ENCODE measurements at regions not wholly inside any gene's neighbourhood (a gene's known extent, or its start where the extent isn't known, plus 50 kb on each side); places are given as distances from the start of the nearest gene placed in this dataset.

- no peak overlapping the region for H3K27ac ChIP-seq (ENCODE audit: low read depth)
- H3K9me3 Mint-ChIP-seq: no peaks in the 10 kb centered on the region
- H3F3A ChIP-seq (replicated peaks; ENCODE audit: low read depth): no peaks in the 10 kb centered on the region
- H3K27ac Mint-ChIP-seq: no peak overlapping the region; the same call in 1 of the 2 replicates
- no peaks in the 10 kb centered on the region for H3K36me3 ChIP-seq (ENCODE audit: insufficient read depth)
- peaks cover 11% of the 10 kb centered on the region for H3K4me1 ChIP-seq (ENCODE audit: insufficient read depth)
- H3K79me2 ChIP-seq (replicated peaks; ENCODE audit: insufficient read depth): no peaks in the 10 kb centered on the region
- no peaks in the 10 kb centered on the region for H3K27me3 ChIP-seq (ENCODE audit: insufficient read depth)
- H3K4me3 Mint-ChIP-seq: no peak overlapping the region
- no peaks in the 10 kb centered on the region for H4K20me1 ChIP-seq (replicated peaks; ENCODE audit: insufficient read depth)
- TF ChIP-seq REST (IDR thresholded peaks at IDR 0.05; ENCODE audit: unreplicated experiment): no peak
- no peak overlapping the region for H3K4me2 ChIP-seq
- no peaks in the 10 kb centered on the region for H3K36me3 Mint-ChIP-seq (ENCODE audit: low read depth)
- peaks cover 19% of the 10 kb centered on the region for H3K4me1 Mint-ChIP-seq
- DNase-seq (ENCODE audit: low spot score) (peak; percentile 8), ATAC-seq (no peak)
- no peak overlapping the region for H2AFZ ChIP-seq
- peaks cover 14% of the 10 kb centered on the region for H3K9me2 ChIP-seq (ENCODE audit: insufficient read depth)
- H3K27me3 Mint-ChIP-seq (ENCODE audit: insufficient read depth, low read depth, poor library complexity): peaks cover 3% of the 10 kb centered on the region
- H3K4me3 ChIP-seq: no peak overlapping the region
These were observed 478.7 kb upstream of the POU3F3 start for GRCh38 chr2:104375206-104375605.

- H3K9me2 ChIP-seq (ENCODE audit: insufficient read depth): peaks cover 14% of the 10 kb centered on the region
- H3K4me3 ChIP-seq: peak overlapping the region; percentile 44
- peak overlapping the region; percentile 30; the same call in 1 of the 2 replicates for H3K27ac Mint-ChIP-seq
- no peaks in the 10 kb centered on the region for H4K20me1 ChIP-seq (replicated peaks; ENCODE audit: insufficient read depth)
- no peaks in the 10 kb centered on the region for H3K79me2 ChIP-seq (replicated peaks; ENCODE audit: insufficient read depth)
- H3K27me3 ChIP-seq (ENCODE audit: insufficient read depth): no peaks in the 10 kb centered on the region
- H3K36me3 ChIP-seq (ENCODE audit: insufficient read depth): no peaks in the 10 kb centered on the region
- no peaks in the 10 kb centered on the region for H3F3A ChIP-seq (replicated peaks; ENCODE audit: low read depth)
- H3K4me1 ChIP-seq (ENCODE audit: insufficient read depth): peaks cover 4% of the 10 kb centered on the region; the same call in 1 of the 2 replicates
- no peak overlapping the region for H3K27ac ChIP-seq (ENCODE audit: low read depth)
- TF ChIP-seq ZNF331 (CRISPR knock-in tag; IDR thresholded peaks at IDR 0.05; ENCODE audit: low read depth) (no peak), ETS1 (IDR thresholded peaks at IDR 0.05) (peak; percentile 53; the same call in 1 of the 2 replicates), POLR2AphosphoS5 (IDR thresholded peaks at IDR 0.05; ENCODE audit: low read depth) (0 out of 2 replicates have a peak, but pooled peaks have one; percentile 28)
- peaks cover 3% of the 10 kb centered on the region for H3K27me3 Mint-ChIP-seq (ENCODE audit: insufficient read depth, low read depth, poor library complexity)
- H2AFZ ChIP-seq: peak overlapping the region; percentile 93
- DNase-seq (ENCODE audit: low spot score) (peak; percentile 75), ATAC-seq (peak; percentile 98)
- H3K4me3 Mint-ChIP-seq: peak overlapping the region; percentile 70
- H3K4me2 ChIP-seq: peak overlapping the region; percentile 65
- no peaks in the 10 kb centered on the region for H3K9me3 Mint-ChIP-seq
- H3K36me3 Mint-ChIP-seq (ENCODE audit: low read depth): no peaks in the 10 kb centered on the region
- H3K4me1 Mint-ChIP-seq: peaks cover 10% of the 10 kb centered on the region
These were observed 475.0 kb upstream of the POU3F3 start for GRCh38 chr2:104378853-104379374.

GRCh38 chr2:104384961-104385360, 469.0 kb upstream of the POU3F3 start:
- no peak overlapping the region for H3K4me3 ChIP-seq
- no peak for ATAC-seq
- H3K27ac Mint-ChIP-seq: no peak overlapping the region; the same call in 1 of the 2 replicates
- H3K4me3 Mint-ChIP-seq: no peak overlapping the region
- peaks cover 3% of the 10 kb centered on the region; the same call in 2 of the 3 replicates for H3K9me3 Mint-ChIP-seq
- no peaks in the 10 kb centered on the region for H3K4me1 ChIP-seq (ENCODE audit: insufficient read depth)
- DNase-seq (ENCODE audit: low spot score): no peak
- H3K4me2 ChIP-seq: no peak overlapping the region
- H3K27me3 ChIP-seq (ENCODE audit: insufficient read depth): no peaks in the 10 kb centered on the region
- H3K27ac ChIP-seq (ENCODE audit: low read depth): no peak overlapping the region
- no peak overlapping the region for H2AFZ ChIP-seq
- H3K79me2 ChIP-seq (replicated peaks; ENCODE audit: insufficient read depth): no peaks in the 10 kb centered on the region
- no peaks in the 10 kb centered on the region for H3K27me3 Mint-ChIP-seq (ENCODE audit: insufficient read depth, low read depth, poor library complexity)
- H3K9me2 ChIP-seq (ENCODE audit: insufficient read depth): no peaks in the 10 kb centered on the region
- peaks cover 4% of the 10 kb centered on the region; the same call in 2 of the 3 replicates for H3K4me1 Mint-ChIP-seq
- peaks cover 3% of the 10 kb centered on the region; the same call in 2 of the 3 replicates for H3K36me3 Mint-ChIP-seq (ENCODE audit: low read depth)
- H4K20me1 ChIP-seq (replicated peaks; ENCODE audit: insufficient read depth): no peaks in the 10 kb centered on the region
- H3F3A ChIP-seq (replicated peaks; ENCODE audit: low read depth): no peaks in the 10 kb centered on the region
- no peaks in the 10 kb centered on the region for H3K36me3 ChIP-seq (ENCODE audit: insufficient read depth)
- TF ChIP-seq CTCF (conservative IDR thresholded peaks at IDR 0.05; ENCODE audit: low read depth in 2 of 2) (no peak), REST (IDR thresholded peaks at IDR 0.05; ENCODE audit: unreplicated experiment) (no peak), JUNB (IDR thresholded peaks at IDR 0.05; ENCODE audit: unreplicated experiment) (no peak), NANOG (IDR thresholded peaks at IDR 0.05; ENCODE audit: borderline replicate concordance) (no peak), EZH2phosphoT487 (IDR thresholded peaks at IDR 0.05; ENCODE audit: unreplicated experiment) (no peak), CREB1 (CRISPR knock-in tag; IDR thresholded peaks at IDR 0.05; ENCODE audit: low read depth) (no peak), POLR2AphosphoS5 (IDR thresholded peaks at IDR 0.05; ENCODE audit: low read depth) (no peak)
